Pancreas (tissue), 10 donors: ENCODE measurements at regions not wholly inside any gene's neighbourhood (a gene's known extent, or its start where the extent isn't known, plus 50 kb on each side); places are given as distances from the start of the nearest gene placed in this dataset.

Experiments used
- ATAC-seq, 4 donors: fragments of 200-7000 bp; cut with Tn5 transposase; one replicate each; pipeline versions ENCODE4 v1.8.0 to v1.9.1; 2020; ENCODE audit warnings: mild to moderate bottlenecking in 4 of 4, moderate library complexity in 4 of 4
- DNase-seq, 6 donors: peaks; one replicate each; pipeline ENCODE4 v3.0.0-alpha.2; 2020
- FAIRE-seq: peaks from 2 replicates; lab custom pipeline; 2012; peaks lifted over from hg19 to GRCh38; lab: Jason Lieb, UNC
- H3K27ac ChIP-seq, 4 donors: fragments of 200-600 bp; sonication (generic); 1 replicate in 3 of 4; 2 replicates in 1 of 4; pipeline versions ENCODE4 v1.5.0 to v1.8.0; 2020
- H3K27me3 ChIP-seq, 4 donors: fragments of 200-600 bp; one replicate each; pipeline ENCODE4 v1.8.0; 2021
- H3K36me3 ChIP-seq, 3 donors: fragments of 200-600 bp; sonication (generic) in 1 of 3; one replicate each; pipeline versions ENCODE4 v1.5.0 to v1.8.0; 2020 to 2021
- H3K4me1 ChIP-seq, 3 donors: fragments of 200-600 bp; one replicate each; pipeline ENCODE4 v1.8.0; 2021
- H3K4me3 ChIP-seq, 4 donors: fragments of 200-600 bp; sonication (generic) in 2 of 4; one replicate each; pipeline versions ENCODE4 v1.5.0 to v1.8.0; 2020 to 2021
- H3K9me3 ChIP-seq, 4 donors: fragments of 200-600 bp; one replicate each; pipeline ENCODE4 v1.8.0; 2021
- WGBS, 2 donors: extraction: QIAGEN DNeasy Blood & Tissue Kit; methylation state at CpG; one replicate each; pipeline ENCODE4 v1.1.7; 2013; 5-methylcytosine and 5-hydroxymethylcytosine counted together
- intact Hi-C, 3 donors: fragments of 100-400 bp; cut with DNase I; formaldehyde crosslinking; loops; one replicate each; pipeline versions ENCODE4 v1.11.1 to v1.14.2; 2022
- TF ChIP-seq, protein P1 (sequence below), 4 donors: fragments of 200-600 bp; sonication (generic) in 3 of 4; IDR thresholded peaks; one replicate each; pipeline versions ENCODE4 v1.5.0 to v1.8.0; 2021; ENCODE audit warnings: antibody characterized with exemption in 4 of 4
- donor health status: healthy with polysubstance abuse.
- donor health status: DM: no; HTN: no; CAD: no; lungs with moderate emphysema.
- donor health status: DM: no; HTN: no; CAD: no.
- donor health status: control.
- donor health status: control.
- donor health status: Bipolar disorder and iron deficiency.
- donor health status: DM: yes; HTN: yes; CAD: no.
- donor health status: DM: no; HTN: no; CAD: no.
- donor health status: DM: no; HTN: no; CAD: no.
- donor health status: DM: yes; HTN: yes; CAD: no.

DNA sequence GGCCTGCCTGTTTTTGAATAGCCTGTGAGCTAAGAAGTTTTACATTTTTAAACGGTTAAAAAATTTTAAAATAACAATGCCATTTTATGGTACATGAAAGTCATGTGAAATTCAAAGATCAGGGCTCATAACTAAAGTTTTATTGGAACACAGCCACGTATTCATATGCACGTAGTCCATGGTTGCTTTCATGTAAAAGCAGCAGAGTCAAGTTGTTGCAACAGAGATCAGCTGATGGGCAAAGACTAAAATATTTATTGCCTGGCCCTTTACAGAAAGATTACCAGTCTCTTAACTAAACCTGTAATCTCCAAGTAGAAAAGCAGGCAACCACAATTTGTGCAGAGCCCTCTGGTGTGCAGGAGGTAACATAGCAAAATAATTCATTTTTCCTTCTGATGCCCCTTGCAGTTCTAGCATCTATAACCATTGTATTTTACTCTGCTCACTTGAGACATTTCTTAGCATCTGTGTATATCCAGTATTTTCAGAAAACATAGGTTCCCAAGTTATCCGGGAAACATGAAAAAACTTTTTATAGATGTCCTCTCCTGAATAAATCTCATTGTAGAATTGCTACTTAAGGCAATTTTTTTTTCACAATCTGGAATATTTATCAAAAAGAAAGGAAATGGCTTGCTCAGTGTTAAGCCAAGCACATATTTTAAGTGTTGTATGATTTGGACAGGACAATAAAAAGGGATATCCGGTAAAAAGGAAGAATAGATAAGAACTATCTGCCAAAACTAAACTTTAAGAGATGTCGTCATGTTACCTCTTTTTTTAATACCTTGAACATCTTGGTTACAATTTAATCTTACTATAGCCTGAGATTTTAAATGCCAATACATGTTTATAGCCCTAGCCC is 430.8 kb downstream of the PLPP3 start:
- 76 to 77% methylated on average over 6 of the region's 6 CpGs for WGBS, 2 donors
- H3K4me1 ChIP-seq, result no peaks in the 10 kb centered on the region
- H3K36me3 ChIP-seq, result no peaks in the 10 kb centered on the region
- TF ChIP-seq, protein P1, sequence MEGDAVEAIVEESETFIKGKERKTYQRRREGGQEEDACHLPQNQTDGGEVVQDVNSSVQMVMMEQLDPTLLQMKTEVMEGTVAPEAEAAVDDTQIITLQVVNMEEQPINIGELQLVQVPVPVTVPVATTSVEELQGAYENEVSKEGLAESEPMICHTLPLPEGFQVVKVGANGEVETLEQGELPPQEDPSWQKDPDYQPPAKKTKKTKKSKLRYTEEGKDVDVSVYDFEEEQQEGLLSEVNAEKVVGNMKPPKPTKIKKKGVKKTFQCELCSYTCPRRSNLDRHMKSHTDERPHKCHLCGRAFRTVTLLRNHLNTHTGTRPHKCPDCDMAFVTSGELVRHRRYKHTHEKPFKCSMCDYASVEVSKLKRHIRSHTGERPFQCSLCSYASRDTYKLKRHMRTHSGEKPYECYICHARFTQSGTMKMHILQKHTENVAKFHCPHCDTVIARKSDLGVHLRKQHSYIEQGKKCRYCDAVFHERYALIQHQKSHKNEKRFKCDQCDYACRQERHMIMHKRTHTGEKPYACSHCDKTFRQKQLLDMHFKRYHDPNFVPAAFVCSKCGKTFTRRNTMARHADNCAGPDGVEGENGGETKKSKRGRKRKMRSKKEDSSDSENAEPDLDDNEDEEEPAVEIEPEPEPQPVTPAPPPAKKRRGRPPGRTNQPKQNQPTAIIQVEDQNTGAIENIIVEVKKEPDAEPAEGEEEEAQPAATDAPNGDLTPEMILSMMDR (IDR thresholded peaks at IDR 0.05), result no peak
- FAIRE-seq (no peak), DNase-seq (no peak), ATAC-seq (no peak)
- H3K27ac ChIP-seq, result no peak overlapping the region
- intact Hi-C loops, result no loop called here
- H3K9me3 ChIP-seq, result no peaks in the 10 kb centered on the region
- H3K4me3 ChIP-seq, result no peak overlapping the region
- H3K27me3 ChIP-seq, result no peaks in the 10 kb centered on the region

DNA sequence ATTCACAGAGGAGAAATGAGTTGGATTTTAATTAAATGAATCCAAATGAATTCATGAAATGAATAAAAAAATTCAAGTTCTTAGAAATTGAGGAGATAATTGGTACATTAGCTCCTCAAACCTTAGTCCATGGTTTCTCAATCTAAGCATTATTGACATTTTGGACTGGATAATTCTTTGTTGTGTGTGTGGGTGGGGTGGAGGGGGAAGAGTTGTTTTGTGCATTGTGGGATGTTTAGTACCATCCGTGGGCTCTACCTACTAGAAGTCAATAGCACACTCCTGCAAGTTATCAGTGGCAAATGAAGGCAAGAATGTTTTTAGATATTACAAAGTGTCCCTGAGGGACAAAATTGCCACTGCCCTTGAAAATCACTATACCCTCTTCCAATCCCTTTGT is 431.9 kb downstream of the PLPP3 start:
- no peaks in the 10 kb centered on the region for H3K36me3 ChIP-seq
- H3K4me1 ChIP-seq, result no peaks in the 10 kb centered on the region
- no peaks in the 10 kb centered on the region for H3K9me3 ChIP-seq
- H3K27me3 ChIP-seq, result no peaks in the 10 kb centered on the region
- FAIRE-seq, result no peak
- intact Hi-C loops, result no loop called here
- WGBS, 2 donors, result 78 to 86% methylated on average over 1 of the region's 1 CpG
- H3K4me3 ChIP-seq, result no peak overlapping the region
- DNase-seq, result no peak
- TF ChIP-seq, protein P1 (IDR thresholded peaks at IDR 0.05), result no peak
- ATAC-seq, result no peak
- no peak overlapping the region for H3K27ac ChIP-seq

DNA sequence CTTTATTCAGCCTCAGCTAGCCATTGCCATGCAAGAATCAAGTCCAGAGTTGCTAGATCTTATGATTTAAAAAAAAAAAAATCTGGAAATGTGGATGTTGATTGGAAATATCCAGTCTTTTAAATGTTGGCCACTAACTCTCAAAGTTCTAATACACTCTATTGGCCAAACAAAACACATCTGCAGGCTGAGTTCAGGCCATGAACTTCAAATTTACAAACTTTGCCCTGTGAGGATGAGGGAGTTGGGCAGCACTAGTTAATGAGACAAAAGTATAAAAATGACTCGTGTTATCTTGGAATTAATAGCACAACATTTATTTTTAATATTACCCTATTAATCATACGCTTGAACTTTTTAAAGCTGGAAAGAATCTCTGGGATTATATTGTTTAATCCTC is 432.3 kb downstream of the PLPP3 start:
- H3K27me3 ChIP-seq, result no peaks in the 10 kb centered on the region
- 60 to 70% methylated on average over 2 of the region's 2 CpGs for WGBS, 2 donors
- H3K4me3 ChIP-seq, result no peak overlapping the region
- H3K4me1 ChIP-seq, result no peaks in the 10 kb centered on the region
- TF ChIP-seq, protein P1 (IDR thresholded peaks at IDR 0.05), result no peak
- H3K9me3 ChIP-seq, result no peaks in the 10 kb centered on the region
- DNase-seq (no peak), FAIRE-seq (no peak), ATAC-seq (no peak)
- H3K27ac ChIP-seq, result no peak overlapping the region
- H3K36me3 ChIP-seq, result no peaks in the 10 kb centered on the region
- intact Hi-C loops, result no loop called here

DNA sequence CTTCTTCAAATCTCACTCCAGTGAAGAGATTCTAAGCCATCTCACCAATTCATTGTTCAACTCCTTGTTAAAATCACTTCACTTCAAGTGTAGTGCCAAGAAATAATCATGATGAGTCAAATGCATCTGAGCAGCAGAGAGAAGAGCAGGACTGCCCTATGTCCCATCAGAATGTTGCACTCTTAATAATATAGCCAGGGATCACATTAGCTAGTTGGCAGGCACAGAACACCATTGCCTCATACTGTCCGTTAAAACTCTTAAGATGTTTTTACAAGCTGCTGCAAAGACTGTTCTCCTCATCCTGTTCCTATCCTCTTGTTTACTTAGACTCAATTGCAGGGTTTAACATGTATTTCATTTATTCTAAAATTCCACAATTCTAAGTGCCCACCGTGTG is 432.9 kb downstream of the PLPP3 start:
- FAIRE-seq, result no peak
- WGBS, 2 donors, result 75 to 82% methylated on average over 2 of the region's 2 CpGs
- H3K4me1 ChIP-seq, result no peaks in the 10 kb centered on the region
- H3K9me3 ChIP-seq, result no peaks in the 10 kb centered on the region
- ATAC-seq, result no peak
- intact Hi-C loops, result no loop called here
- no peaks in the 10 kb centered on the region for H3K27me3 ChIP-seq
- H3K4me3 ChIP-seq, result no peak overlapping the region
- TF ChIP-seq, protein P1 (IDR thresholded peaks at IDR 0.05), result no peak
- H3K36me3 ChIP-seq, result no peaks in the 10 kb centered on the region
- DNase-seq, result no peak
- no peak overlapping the region for H3K27ac ChIP-seq

DNA sequence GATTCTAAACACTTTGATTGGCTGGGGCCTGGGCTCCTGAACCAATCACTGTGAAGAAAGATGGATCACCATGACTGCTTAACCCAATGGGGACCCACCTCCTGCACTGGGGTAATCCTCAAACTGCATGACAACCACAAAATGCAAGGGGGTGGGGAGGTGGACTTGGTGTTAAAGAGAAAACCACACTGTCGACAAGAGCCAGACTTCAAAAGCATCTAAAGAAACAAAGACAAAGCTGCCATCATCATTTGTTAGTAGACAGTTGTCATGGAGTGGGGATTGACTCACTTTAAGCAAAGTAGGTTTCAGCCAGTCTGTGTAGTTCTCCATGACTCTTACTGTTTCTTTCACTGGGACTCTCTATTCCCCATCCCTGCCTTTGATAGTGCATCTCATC is 433.8 kb downstream of the PLPP3 start:
- intact Hi-C loops, result no loop called here
- TF ChIP-seq, protein P1 (IDR thresholded peaks at IDR 0.05), result no peak
- H3K27ac ChIP-seq, result no peak overlapping the region

More for the DNA sequence above, 433.8 kb downstream of the PLPP3 start:
- Histone ChIP-seq H3K4me1 (no peaks in the 10 kb centered on the region), H3K36me3 (no peaks in the 10 kb centered on the region), H3K27me3 (no peaks in the 10 kb centered on the region), H3K4me3 (no peak overlapping the region), H3K9me3 (no peaks in the 10 kb centered on the region)
- ATAC-seq (no peak), FAIRE-seq (no peak), DNase-seq (no peak)
- 80 to 92% methylated on average over 1 of the region's 1 CpG for WGBS, 2 donors
